Spleen (tissue), 11 donors: ENCODE measurements at regions not wholly inside any gene's neighbourhood (a gene's known extent, or its start where the extent isn't known, plus 50 kb on each side); places are given as distances from the start of the nearest gene placed in this dataset.

Source experiments
- DNase-seq: peaks from one replicate; pipeline ENCODE4 v3.0.0-alpha.2; 2020
- H3K27ac ChIP-seq, 8 donors: fragments of 200-600 bp; sonication (generic) in 7 of 8; 1 replicate in 4 of 8; 2 replicates in 4 of 8; pipeline versions ENCODE4 v1.5.0 to v1.8.0; 2016 to 2021; ENCODE audit warnings: inconsistent platforms in 4 of 8, mild to moderate bottlenecking in 4 of 8, moderate library complexity in 1 of 8
- H3K27me3 ChIP-seq, 7 donors: fragments of 200-600 bp; sonication (generic) in 6 of 7; replicated peaks in 1 of 7; 1 replicate in 4 of 7; 2 replicates in 3 of 7; pipeline versions ENCODE4 v1.5.0 to v1.8.0; 2016 to 2021; ENCODE audit warnings: inconsistent platforms in 3 of 7, mild to moderate bottlenecking in 1 of 7
- H3K36me3 ChIP-seq, 6 donors: fragments of 200-600 bp; sonication (generic) in 5 of 6; 1 replicate in 4 of 6; 2 replicates in 2 of 6; pipeline versions ENCODE4 v1.5.0 to v1.8.0; 2016 to 2021; ENCODE audit warnings: inconsistent platforms in 2 of 6
- H3K4me1 ChIP-seq, 6 donors: fragments of 200-600 bp; sonication (generic) in 5 of 6; 1 replicate in 3 of 6; 2 replicates in 3 of 6; pipeline versions ENCODE4 v1.5.0 to v1.8.0; 2016 to 2021; ENCODE audit warnings: inconsistent platforms in 3 of 6
- H3K4me3 ChIP-seq, 8 donors: fragments of 200-600 bp; sonication (generic) in 7 of 8; 1 replicate in 4 of 8; 2 replicates in 4 of 8; pipeline versions ENCODE4 v1.5.0 to v1.8.0; 2016 to 2021; ENCODE audit warnings: inconsistent platforms in 4 of 8, mild to moderate bottlenecking in 4 of 8, moderate library complexity in 2 of 8
- H3K9me3 ChIP-seq, 8 donors: fragments of 200-600 bp; sonication (generic) in 7 of 8; 1 replicate in 4 of 8; 2 replicates in 4 of 8; pipeline versions ENCODE4 v1.5.0 to v1.8.0; 2016 to 2021; ENCODE audit warnings: inconsistent platforms in 4 of 8
- POLR2A ChIP-seq, 3 donors: fragments of 450-650 bp; IDR thresholded peaks; one replicate each; pipeline ENCODE4 v1.5.1; 2017; ENCODE audit warnings: antibody characterized with exemption in 3 of 3, mild to moderate bottlenecking in 1 of 3
- POLR2AphosphoS5 ChIP-seq, 3 donors: sonication (generic); formaldehyde crosslinking; IDR thresholded peaks; one replicate each; pipeline ENCODE4 v1.5.1; 2017; ENCODE audit warnings: antibody characterized with exemption in 3 of 3
- WGBS, 5 donors: extraction: QIAGEN DNeasy Blood & Tissue Kit in 3 of 5; methylation state at CpG; one replicate each; pipeline versions ENCODE4 v1.1.5 to v1.1.7; 2013 to 2018; 5-methylcytosine and 5-hydroxymethylcytosine counted together
- intact Hi-C: fragments of 100-400 bp; cut with DNase I; formaldehyde crosslinking; loops from one replicate; pipeline ENCODE4 v1.15.0; 2023; ENCODE audit warnings: low total_unique reads
- TF ChIP-seq, protein P1 (sequence below), 11 experiments: fragments of 200-600 bp in 7 of 11; fragments of 450-650 bp in 4 of 11; sonication (generic) in 4 of 11; IDR thresholded peaks in 8 of 11; conservative IDR thresholded peaks in 3 of 11; 1 replicate in 7 of 11; 2 replicates in 4 of 11; pipeline versions ENCODE4 v1.4.0 to v1.8.0; 2016 to 2021; ENCODE audit warnings: antibody characterized with exemption in 11 of 11, inconsistent platforms in 4 of 11, mild to moderate bottlenecking in 1 of 11
- donor health status: healthy with polysubstance abuse.
- donor health status: DM: no; HTN: no; CAD: no; lungs with moderate emphysema.
- donor health status: DM: no; HTN: no; CAD: no.
- donor health status: Bipolar disorder and iron deficiency.
- donor health status: healthy.
- donor health status: DM: no; HTN: no; CAD: no.
- donor health status: DM: yes; HTN: yes; CAD: no.

DNA sequence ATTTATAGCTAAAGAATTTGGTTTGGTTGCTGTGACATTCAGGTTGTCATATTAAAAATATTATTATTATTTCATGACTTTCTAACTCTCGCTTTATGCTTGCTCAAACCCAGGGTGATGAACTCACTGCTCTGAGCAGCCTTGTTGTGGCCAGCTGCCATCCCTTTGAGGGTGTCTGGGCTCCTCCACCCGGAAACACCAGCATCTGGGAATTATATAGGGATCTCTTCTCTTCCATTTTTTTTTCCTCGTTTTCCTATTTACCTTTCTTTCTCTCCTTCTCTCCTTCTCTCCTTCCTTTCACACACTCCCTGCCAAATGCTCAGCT, 355.8 kb upstream of the SMARCA2 start:
- DNase-seq, result no peak
- no peak for TF ChIP-seq POLR2A (IDR thresholded peaks at IDR 0.05)
- TF ChIP-seq POLR2AphosphoS5 (IDR thresholded peaks at IDR 0.05), result no peak
- TF ChIP-seq, protein P1, sequence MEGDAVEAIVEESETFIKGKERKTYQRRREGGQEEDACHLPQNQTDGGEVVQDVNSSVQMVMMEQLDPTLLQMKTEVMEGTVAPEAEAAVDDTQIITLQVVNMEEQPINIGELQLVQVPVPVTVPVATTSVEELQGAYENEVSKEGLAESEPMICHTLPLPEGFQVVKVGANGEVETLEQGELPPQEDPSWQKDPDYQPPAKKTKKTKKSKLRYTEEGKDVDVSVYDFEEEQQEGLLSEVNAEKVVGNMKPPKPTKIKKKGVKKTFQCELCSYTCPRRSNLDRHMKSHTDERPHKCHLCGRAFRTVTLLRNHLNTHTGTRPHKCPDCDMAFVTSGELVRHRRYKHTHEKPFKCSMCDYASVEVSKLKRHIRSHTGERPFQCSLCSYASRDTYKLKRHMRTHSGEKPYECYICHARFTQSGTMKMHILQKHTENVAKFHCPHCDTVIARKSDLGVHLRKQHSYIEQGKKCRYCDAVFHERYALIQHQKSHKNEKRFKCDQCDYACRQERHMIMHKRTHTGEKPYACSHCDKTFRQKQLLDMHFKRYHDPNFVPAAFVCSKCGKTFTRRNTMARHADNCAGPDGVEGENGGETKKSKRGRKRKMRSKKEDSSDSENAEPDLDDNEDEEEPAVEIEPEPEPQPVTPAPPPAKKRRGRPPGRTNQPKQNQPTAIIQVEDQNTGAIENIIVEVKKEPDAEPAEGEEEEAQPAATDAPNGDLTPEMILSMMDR (IDR thresholded peaks at IDR 0.05 in 8 of 11, conservative IDR thresholded peaks at IDR 0.05 in 3 of 11), result no peak
- no peaks in the 10 kb centered on the region for H3K36me3 ChIP-seq

DNA sequence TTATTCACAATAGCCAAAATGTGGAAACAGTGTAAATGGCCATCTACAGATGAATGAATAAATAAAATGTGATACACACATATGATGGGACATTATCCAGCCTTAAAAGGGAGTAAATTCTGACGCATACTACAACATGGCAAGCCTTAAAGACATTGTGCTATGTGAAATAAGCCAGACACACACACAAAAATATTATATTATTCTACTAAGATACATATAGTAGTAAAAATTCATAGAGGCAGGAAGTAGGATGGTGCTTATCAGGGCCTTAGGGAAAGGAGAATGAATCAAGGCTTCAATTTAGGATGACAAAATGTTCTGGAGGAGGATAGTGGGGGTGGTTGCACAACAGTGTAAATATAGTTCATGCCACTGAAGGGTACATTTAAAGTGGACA, 346.7 kb upstream of the SMARCA2 start:
- Histone ChIP-seq H3K36me3 (no peaks in the 10 kb centered on the region), H3K27ac (no peak overlapping the region), H3K4me1 (no peaks in the 10 kb centered on the region), H3K27me3 (no peaks in the 10 kb centered on the region), H3K4me3 (no peak overlapping the region), H3K9me3 (peaks cover 0 to 21% (median 5%) of the 10 kb centered on the region in 8 donors)
- DNase-seq, result no peak
- 86 to 98% (median 95%) methylated on average over 1 of the region's 1 CpG for WGBS, 5 donors
- TF ChIP-seq, protein P1 (IDR thresholded peaks at IDR 0.05 in 8 of 11, conservative IDR thresholded peaks at IDR 0.05 in 3 of 11), result no peak
- no peak for TF ChIP-seq POLR2A (IDR thresholded peaks at IDR 0.05)
- TF ChIP-seq POLR2AphosphoS5 (IDR thresholded peaks at IDR 0.05), result no peak
- intact Hi-C loops, result no loop called here

More for the DNA sequence above, 355.8 kb upstream of the SMARCA2 start:
- Histone ChIP-seq H3K4me1 (no peaks in the 10 kb centered on the region), H3K4me3 (no peak overlapping the region), H3K9me3 (peaks cover 0 to 3% (median 0%) of the 10 kb centered on the region in 8 donors), H3K27ac (no peak overlapping the region), H3K27me3 (no peaks in the 10 kb centered on the region)
- intact Hi-C loops, result no loop called here
- WGBS, 5 donors, result 75 to 88% (median 81%) methylated on average over 3 of the region's 3 CpGs

GRCh38 chr9:1673300-1673699, 341.8 kb upstream of the SMARCA2 start:
- H3K27me3 ChIP-seq, result no peaks in the 10 kb centered on the region
- H3K36me3 ChIP-seq, result no peaks in the 10 kb centered on the region
- no peak overlapping the region for H3K27ac ChIP-seq
- DNase-seq, result no peak
- H3K9me3 ChIP-seq, result no peaks in the 10 kb centered on the region
- no peaks in the 10 kb centered on the region for H3K4me1 ChIP-seq
- TF ChIP-seq POLR2A (IDR thresholded peaks at IDR 0.05) (no peak), POLR2AphosphoS5 (IDR thresholded peaks at IDR 0.05) (no peak)
- TF ChIP-seq, protein P1 (IDR thresholded peaks at IDR 0.05 in 8 of 11, conservative IDR thresholded peaks at IDR 0.05 in 3 of 11), result no peak
- intact Hi-C loops, result no loop called here
- H3K4me3 ChIP-seq, result no peak overlapping the region

DNA sequence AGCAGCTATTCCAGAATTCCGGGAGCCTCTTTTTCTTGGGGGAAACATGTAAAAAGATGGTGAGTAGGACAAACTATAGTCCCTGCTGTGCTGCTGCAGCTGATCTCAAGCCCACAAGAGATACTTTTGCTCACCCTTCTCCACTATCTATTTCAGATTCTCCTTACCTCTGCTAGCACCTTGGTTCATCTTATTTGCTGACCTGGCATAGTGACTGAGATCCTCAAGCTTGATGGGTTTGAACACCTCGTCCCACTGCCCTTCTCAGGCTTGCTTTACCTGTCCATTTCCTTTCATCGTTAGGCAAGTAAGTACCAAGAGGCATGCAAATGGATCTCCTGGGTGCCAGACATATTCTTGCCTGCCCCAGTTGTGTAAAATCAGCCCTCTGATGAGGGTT, 338.4 kb upstream of the SMARCA2 start:
- Histone ChIP-seq H3K36me3 (no peaks in the 10 kb centered on the region), H3K27ac (no peak overlapping the region), H3K4me1 (no peaks in the 10 kb centered on the region), H3K4me3 (no peak overlapping the region), H3K9me3 (no peaks in the 10 kb centered on the region), H3K27me3 (no peaks in the 10 kb centered on the region)
- WGBS, 5 donors, result 74 to 91% (median 76%) methylated on average over 3 of the region's 3 CpGs
- DNase-seq, result no peak
- intact Hi-C loops, result no loop called here
- TF ChIP-seq POLR2A (IDR thresholded peaks at IDR 0.05), result no peak

DNA sequence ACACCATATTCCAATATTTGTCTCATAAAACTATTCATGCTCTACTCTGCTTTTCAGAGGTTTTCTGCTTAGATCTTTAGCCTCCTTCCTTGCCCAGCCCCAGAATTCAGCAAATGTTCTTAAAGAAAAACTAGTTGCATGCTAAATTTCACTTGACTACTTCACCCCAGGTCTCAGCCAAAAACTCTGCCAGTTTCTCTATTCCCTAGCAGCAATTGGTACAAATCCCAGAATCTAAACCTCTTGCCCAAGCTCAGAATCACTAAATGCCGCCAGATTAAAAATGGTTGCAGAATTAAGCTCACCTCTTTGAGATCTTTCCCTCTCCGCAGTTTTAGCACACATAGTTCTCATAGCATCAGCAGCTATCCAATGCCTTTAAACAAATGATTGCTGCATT, 331.2 kb upstream of the SMARCA2 start:
- WGBS, 5 donors, result 84 to 91% (median 86%) methylated on average over 2 of the region's 2 CpGs
- no peak overlapping the region for H3K27ac ChIP-seq
- H3K27me3 ChIP-seq, result no peaks in the 10 kb centered on the region
- no peak for DNase-seq
- peaks cover 0 to 2% (median 0%) of the 10 kb centered on the region in 8 donors for H3K9me3 ChIP-seq
- intact Hi-C loops, result no loop called here
- H3K4me3 ChIP-seq, result no peak overlapping the region
- no peaks in the 10 kb centered on the region for H3K36me3 ChIP-seq
- no peaks in the 10 kb centered on the region for H3K4me1 ChIP-seq
- TF ChIP-seq, protein P1 (IDR thresholded peaks at IDR 0.05 in 8 of 11, conservative IDR thresholded peaks at IDR 0.05 in 3 of 11), result no peak
- TF ChIP-seq POLR2AphosphoS5 (IDR thresholded peaks at IDR 0.05), result no peak
- TF ChIP-seq POLR2A (IDR thresholded peaks at IDR 0.05), result no peak
